ENCODE measurements at regions not wholly inside any gene's neighbourhood (a gene's known extent, or its start where the extent isn't known, plus 50 kb on each side); places are given as distances from the start of the nearest gene placed in this dataset.
"Not testable (repeated sequence)": the region's sequence is repeated elsewhere in the genome, so short reads cannot be mapped to it uniquely, and the experiment has no call there.

GRCh38 chr11:130526846-130527245, 78.4 kb downstream of the ADAMTS15 start:
- DNase-seq: no peak

DNA sequence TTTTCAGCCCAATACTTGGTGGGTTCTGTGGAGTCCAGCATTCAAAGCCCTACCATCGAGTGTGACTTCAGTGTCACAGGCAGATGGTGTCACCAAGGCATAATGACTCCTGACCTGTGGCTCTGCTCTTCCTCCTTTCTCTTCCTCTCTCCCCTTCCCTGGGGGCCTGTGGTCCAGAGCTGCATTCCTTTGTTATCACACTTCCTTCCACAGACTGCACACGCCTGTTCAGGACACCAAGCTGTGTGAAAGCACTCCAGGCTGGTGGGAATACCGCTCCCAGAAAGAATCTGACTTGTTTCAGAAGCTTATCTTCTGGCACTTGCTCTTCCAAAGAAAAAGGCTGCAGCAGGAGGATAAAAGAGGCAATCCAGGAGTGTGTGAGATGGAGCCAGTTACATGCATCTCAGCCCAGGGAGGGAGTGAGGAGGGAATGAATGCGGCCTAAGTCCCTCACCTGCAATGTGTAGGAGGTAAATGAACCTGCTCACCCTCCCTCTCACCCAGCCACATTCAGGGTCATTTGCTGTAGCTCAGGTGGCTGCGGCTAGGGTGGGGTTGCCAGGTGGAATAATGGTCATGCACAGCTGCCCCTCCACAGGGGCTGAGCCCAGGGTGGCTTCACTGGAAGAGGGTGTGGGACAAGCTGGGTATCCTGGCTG, 79.3 kb downstream of the ADAMTS15 start:
- DNase-seq: peak; percentile 79

GRCh38 chr11:130528298-130529261, 80.1 kb downstream of the ADAMTS15 start:
- peak; percentile 50 for DNase-seq

- no peak for DNase-seq
These were observed 80.9 kb downstream of the ADAMTS15 start for GRCh38 chr11:130529366-130529765.

DNA sequence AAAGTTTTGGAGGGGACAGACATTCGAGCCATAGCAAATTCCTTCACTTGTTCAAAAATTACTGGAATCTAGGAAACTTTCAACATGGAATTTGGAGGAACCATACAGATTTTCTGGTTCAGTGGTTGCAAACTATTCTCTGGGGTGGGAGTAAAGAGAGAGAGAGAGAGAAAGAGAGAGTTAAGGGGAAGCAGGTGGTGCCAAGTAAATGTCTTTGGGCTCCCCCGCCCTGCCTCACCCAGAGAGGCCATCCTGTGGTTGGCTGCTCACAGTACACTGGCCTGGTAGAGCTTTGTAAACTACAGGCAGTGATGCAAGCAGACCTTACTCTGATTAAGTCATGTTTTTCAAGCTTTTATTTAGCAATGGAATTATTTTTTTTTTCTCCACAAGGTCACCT, 82.6 kb downstream of the ADAMTS15 start:
- DNase-seq: no peak

GRCh38 chr11:130533113-130533798, 84.8 kb downstream of the ADAMTS15 start:
- no peak for DNase-seq

- no peak for DNase-seq
These were observed 85.4 kb downstream of the ADAMTS15 start for GRCh38 chr11:130533871-130534270.

- DNase-seq: no peak
These were observed 86.1 kb downstream of the ADAMTS15 start for GRCh38 chr11:130534551-130534950.

DNA sequence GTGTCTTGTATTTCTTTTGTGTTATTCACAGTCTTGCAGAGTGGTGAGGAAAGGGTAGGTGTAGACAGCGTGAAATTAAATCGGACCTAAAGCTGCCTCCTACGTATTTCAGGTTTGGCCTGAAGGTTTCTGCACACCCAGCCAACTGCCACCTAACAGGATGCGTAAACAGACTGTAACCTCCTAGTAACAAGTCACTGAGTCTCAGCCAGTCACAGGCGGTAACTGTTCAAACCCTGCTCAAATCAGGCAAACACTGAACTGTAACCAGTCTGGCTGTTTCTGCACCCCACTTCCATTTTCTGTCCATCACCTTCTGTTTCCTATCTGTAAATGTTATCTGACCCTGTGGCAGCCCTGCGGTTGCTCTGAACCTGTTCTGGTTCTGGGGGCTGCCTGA, 87.1 kb downstream of the ADAMTS15 start:
- no peak for DNase-seq

DNA sequence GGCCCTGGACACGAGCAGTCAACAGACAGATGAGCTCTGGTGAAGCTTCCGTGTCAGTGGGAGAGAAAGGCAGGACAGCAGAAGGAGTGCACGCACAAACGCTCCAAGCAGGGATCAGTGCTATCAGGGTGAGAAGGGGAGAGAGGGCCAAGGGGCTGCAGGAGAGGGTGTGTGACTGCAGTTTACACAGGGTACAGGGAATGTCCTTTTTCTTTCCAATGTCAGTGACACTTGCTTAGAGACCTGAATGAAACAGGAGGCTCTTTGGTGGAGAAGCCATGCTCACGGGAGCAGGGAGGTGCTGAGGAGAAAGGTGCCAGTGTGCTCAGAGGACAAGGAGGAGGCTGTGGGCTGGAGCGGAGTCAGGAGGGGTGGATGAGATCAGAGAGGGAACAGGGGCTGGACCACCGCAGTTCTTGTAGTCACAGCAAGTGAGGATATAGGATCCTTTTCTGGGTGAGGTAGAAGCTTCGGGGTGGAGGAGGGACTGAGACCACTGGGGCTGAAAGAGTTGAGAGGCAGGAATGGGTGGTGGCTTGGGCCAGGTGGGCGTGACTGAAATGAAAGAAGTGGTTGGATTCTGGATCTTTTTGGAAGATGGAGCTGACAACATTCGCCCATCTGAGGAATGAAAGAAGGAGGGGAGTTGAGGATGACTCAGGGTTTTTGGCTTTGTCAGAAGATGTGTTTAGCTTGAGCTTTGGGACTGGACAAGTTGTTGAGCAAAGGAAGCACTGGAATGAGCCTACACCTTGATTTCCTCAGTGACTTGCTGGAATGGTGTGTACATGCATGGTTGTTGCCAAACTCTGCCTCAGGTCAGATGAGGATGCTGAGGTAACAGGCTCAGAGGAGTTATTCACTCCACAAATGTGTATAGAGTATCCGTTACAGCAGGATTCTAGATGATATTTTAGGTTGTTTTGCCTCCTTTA, 87.9 kb downstream of the ADAMTS15 start:
- no peak for DNase-seq

DNA sequence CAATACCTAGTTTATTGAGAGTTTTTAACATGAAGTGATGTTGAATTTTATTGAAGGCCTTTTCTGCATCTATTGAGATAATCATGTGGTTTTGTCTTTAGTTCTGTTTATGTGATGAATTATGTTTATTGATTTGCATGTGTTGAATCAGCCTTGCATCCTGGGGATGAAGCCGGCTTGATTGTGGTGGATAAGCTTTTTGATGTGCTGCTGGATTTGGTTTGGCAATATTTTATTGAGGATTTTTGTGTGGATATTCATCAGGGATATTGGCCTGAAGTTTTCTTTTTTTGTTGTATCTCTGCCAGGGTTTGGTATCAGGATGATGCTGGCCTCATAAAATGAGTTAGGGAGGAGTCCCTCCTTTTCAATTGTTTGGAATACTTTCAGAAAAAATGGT, 91.2 kb downstream of the ADAMTS15 start:
- DNase-seq: not testable (repeated sequence)

GRCh38 chr11:130544266-130544665, 95.8 kb downstream of the ADAMTS15 start:
- DNase-seq: no peak

DNA sequence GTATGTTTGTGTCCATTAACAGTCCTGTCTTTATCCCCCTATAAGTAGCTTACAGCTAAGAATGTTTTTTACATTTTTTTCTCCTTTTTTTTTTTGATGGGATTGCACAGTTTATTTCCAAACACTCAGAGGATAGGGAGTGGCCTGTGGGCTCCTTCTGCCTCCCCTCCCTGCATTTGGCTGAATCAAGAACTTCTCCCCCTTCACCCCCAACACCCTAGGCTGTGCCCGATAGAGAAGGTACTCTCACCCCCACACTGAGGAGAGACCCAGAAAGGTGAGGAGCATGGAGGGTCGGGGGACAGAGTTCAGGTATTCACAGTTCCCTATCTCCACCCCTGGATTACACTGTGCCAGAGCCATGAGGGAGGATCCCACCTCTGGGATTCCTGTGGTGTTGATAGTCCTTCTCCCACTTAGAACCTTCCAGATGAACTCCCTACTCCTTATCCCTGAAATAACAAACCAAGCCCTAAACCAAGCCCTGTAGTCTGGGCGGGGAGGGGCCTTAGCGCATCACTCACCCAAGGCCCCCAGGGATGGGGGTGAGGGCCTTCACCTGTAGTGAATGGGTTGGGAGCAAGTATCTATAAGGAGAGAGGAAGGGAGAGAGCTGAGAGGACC, 97.1 kb downstream of the ADAMTS15 start:
- DNase-seq: no peak

GRCh38 chr11:130546438-130546837, 98.0 kb downstream of the ADAMTS15 start:
- no peak for DNase-seq

DNA sequence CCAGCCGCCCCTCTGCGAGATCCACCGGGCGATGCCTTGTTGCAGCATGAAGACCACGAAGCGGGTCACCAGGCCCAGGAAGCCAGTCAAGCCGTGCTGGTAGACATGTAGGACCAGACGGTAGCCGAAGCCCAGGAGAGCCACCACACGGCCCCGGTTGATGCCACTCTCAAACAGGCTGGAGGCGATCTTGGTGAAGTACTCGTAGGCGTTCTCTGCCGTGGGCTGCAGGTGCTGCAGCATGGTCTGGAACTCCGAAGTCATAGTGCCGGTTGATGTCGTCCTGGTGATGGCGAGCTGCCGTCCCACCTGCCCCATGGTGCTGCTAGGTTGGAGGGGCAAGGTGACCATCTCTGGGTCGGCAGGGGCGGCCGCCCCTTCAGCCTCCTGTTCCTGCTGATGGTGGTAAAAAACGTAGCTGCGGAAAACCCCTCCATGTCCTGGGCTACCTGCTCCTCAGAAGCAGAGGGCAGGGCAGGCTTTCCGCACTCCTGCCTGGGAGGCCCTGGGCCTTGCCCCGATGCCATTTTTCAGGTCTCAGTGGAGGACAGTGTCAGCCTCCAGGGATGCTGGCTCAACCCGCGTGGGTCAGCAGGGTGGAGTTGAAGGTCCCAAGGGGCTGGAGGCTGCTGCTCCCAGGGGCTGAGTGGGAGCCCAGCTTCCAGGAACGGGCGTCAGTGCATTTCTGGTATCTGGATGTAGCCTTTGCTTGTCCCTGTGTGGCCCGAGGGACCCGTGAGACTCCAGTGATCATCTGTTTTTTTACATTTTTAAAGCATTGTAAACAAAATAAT, 98.7 kb downstream of the ADAMTS15 start:
- DNase-seq: no peak

GRCh38 chr11:130547761-130548490, 99.5 kb downstream of the ADAMTS15 start:
- no peak for DNase-seq

GRCh38 chr11:130548491-130548833, 100.0 kb downstream of the ADAMTS15 start:
- no peak for DNase-seq

GRCh38 chr11:130549393-130549999, 101.1 kb downstream of the ADAMTS15 start:
- DNase-seq: no peak

GRCh38 chr11:130550150-130550549, 101.7 kb downstream of the ADAMTS15 start:
- no peak for DNase-seq

- no peak for DNase-seq
These were observed 102.5 kb downstream of the ADAMTS15 start for GRCh38 chr11:130550984-130551383.
